SU-DHL-6 (cell line): ENCODE measurements at regions not wholly inside any gene's neighbourhood (a gene's known extent, or its start where the extent isn't known, plus 50 kb on each side); places are given as distances from the start of the nearest gene placed in this dataset.

Experiments used
- H2AFZ ChIP-seq: fragments of 200-600 bp; sonication (generic); 2 replicates; pipeline ENCODE4 v1.6.1; 2014; ENCODE audit warnings: low read depth, mild to moderate bottlenecking, moderate library complexity, mixed read lengths, antibody characterized with exemption, low read length; ENCODE audit not compliant: severe bottlenecking
- H3F3A ChIP-seq: fragments of 200-600 bp; shearing (Covaris generic); 2 replicates; pipeline ENCODE4 v1.6.0; 2016; ENCODE audit warnings: antibody characterized with exemption, mild to moderate bottlenecking; ENCODE audit not compliant: insufficient read depth
- H3K27ac ChIP-seq: fragments of 200-600 bp; sonication (generic); 2 replicates; pipeline ENCODE4 v1.5.1; 2016; ENCODE audit warnings: low read depth, mild to moderate bottlenecking, low read length, moderate library complexity, mixed read lengths
- H3K27me3 ChIP-seq: fragments of 200-600 bp; sonication (generic), shearing (Covaris generic); 2 replicates; pipeline ENCODE4 v1.6.0; 2014; ENCODE audit warnings: mild to moderate bottlenecking, low read length
- H3K36me3 ChIP-seq: fragments of 200-600 bp; sonication (generic); 2 replicates; pipeline ENCODE4 v1.6.1; 2014; ENCODE audit warnings: mild to moderate bottlenecking, low read length, mixed read lengths
- H3K4me2 ChIP-seq: fragments of 300-600, 200-600 bp; shearing (Covaris generic), sonication (generic); 2 replicates; pipeline ENCODE4 v1.6.0; 2014; ENCODE audit warnings: low read length, low read depth, mild to moderate bottlenecking; ENCODE audit not compliant: poor library complexity, severe bottlenecking
- H3K4me3 ChIP-seq: fragments of 200-600 bp; sonication (generic); 2 replicates; pipeline ENCODE4 v1.5.1; 2014; ENCODE audit warnings: antibody characterized with exemption, low read length, mild to moderate bottlenecking, mixed read lengths; ENCODE audit not compliant: insufficient read depth, poor library complexity, severe bottlenecking
- H3K79me2 ChIP-seq: fragments of 200-600 bp; sonication (generic); 2 replicates; pipeline ENCODE4 v1.6.1; 2014; ENCODE audit warnings: mild to moderate bottlenecking, low read length, moderate library complexity; ENCODE audit not compliant: insufficient read depth
- H3K9ac ChIP-seq: fragments of 200-600 bp; sonication (generic); 2 replicates; pipeline ENCODE4 v1.7.0; 2014; ENCODE audit warnings: mild to moderate bottlenecking, low read length
- H3K9me2 ChIP-seq: fragments of 200-600 bp; sonication (generic); replicated peaks from 2 replicates; pipeline ENCODE4 v1.6.1; 2014; ENCODE audit warnings: low read length; ENCODE audit not compliant: insufficient read depth
- H3K9me3 ChIP-seq: fragments of 200-600 bp; sonication (generic); 2 replicates; pipeline ENCODE4 v1.6.1; 2014; ENCODE audit warnings: low read length, mixed read lengths; ENCODE audit not compliant: insufficient read depth
- H4K20me1 ChIP-seq: fragments of 200-600 bp; sonication (generic); 2 replicates; pipeline ENCODE4 v1.6.1; 2014; ENCODE audit warnings: low read depth, mild to moderate bottlenecking, antibody characterized with exemption, low read length, moderate library complexity, mixed read lengths
- CTCF ChIP-seq: fragments of 200-600 bp; sonication (generic); IDR thresholded peaks from one replicate; pipeline ENCODE4 v1.5.1; 2017; ENCODE audit warnings: antibody characterized with exemption, mild to moderate bottlenecking, low read length, moderate library complexity; ENCODE audit not compliant: insufficient read depth, poor library complexity, severe bottlenecking
- EZH2phosphoT487 ChIP-seq: fragments of 200-600 bp; sonication (generic), shearing (Covaris generic); conservative IDR thresholded peaks from 2 replicates; pipeline ENCODE4 v1.6.1; 2018; ENCODE audit warnings: mild to moderate bottlenecking, antibody characterized with exemption, low read length, moderate library complexity, mixed read lengths

- no peaks in the 10 kb centered on the region for H4K20me1 ChIP-seq
- peak overlapping the region; percentile 84 for H3K9ac ChIP-seq
- no peaks in the 10 kb centered on the region for H3K9me2 ChIP-seq
- peaks cover 72% of the 10 kb centered on the region for H3F3A ChIP-seq
- H3K79me2 ChIP-seq, result no peaks in the 10 kb centered on the region; the same call in 1 of the 2 replicates
- H3K27ac ChIP-seq, result peak overlapping the region; percentile 98
- peak overlapping the region; percentile 37 for H3K4me3 ChIP-seq
- no peaks in the 10 kb centered on the region for H3K27me3 ChIP-seq
- H3K9me3 ChIP-seq, result no peaks in the 10 kb centered on the region
- TF ChIP-seq EZH2phosphoT487 (no peak), CTCF (no peak)
- no peaks in the 10 kb centered on the region for H3K36me3 ChIP-seq
- H3K4me2 ChIP-seq, result peak overlapping the region; percentile 91
- H2AFZ ChIP-seq, result no peak overlapping the region
These were observed 153.9 kb upstream of the TBL1XR1 start for GRCh38 chr3:177351206-177351605.

- Histone ChIP-seq H3K9me2 (no peaks in the 10 kb centered on the region), H3K36me3 (no peaks in the 10 kb centered on the region), H3K4me3 (no peak overlapping the region), H3K9me3 (no peaks in the 10 kb centered on the region), H3K4me2 (peak overlapping the region; percentile 91), H4K20me1 (no peaks in the 10 kb centered on the region), H3K27ac (peak overlapping the region; percentile 98), H2AFZ (no peak overlapping the region), H3K9ac (peak overlapping the region; percentile 84), H3K79me2 (no peaks in the 10 kb centered on the region; the same call in 1 of the 2 replicates), H3K27me3 (no peaks in the 10 kb centered on the region), H3F3A (peaks cover 69% of the 10 kb centered on the region)
- TF ChIP-seq CTCF (no peak), EZH2phosphoT487 (no peak)
These were observed 154.5 kb upstream of the TBL1XR1 start for GRCh38 chr3:177351757-177352158.

GRCh38 chr3:177352424-177352823 is 155.1 kb upstream of the TBL1XR1 start:
- Histone ChIP-seq H3K9ac (peak overlapping the region; percentile 71), H2AFZ (no peak overlapping the region), H3K27me3 (no peaks in the 10 kb centered on the region), H3F3A (peaks cover 69% of the 10 kb centered on the region), H4K20me1 (no peaks in the 10 kb centered on the region), H3K4me2 (peak overlapping the region; percentile 63), H3K27ac (peak overlapping the region; percentile 98), H3K4me3 (no peak overlapping the region), H3K36me3 (no peaks in the 10 kb centered on the region), H3K79me2 (no peaks in the 10 kb centered on the region; the same call in 1 of the 2 replicates), H3K9me2 (no peaks in the 10 kb centered on the region), H3K9me3 (no peaks in the 10 kb centered on the region)
- TF ChIP-seq CTCF (no peak), EZH2phosphoT487 (no peak)
